Hematopoietic multipotent progenitor cell treated with erythropoietin and hydrocortisone succinate and interleukin-3 and kit ligand, for 6 days (in vitro differentiated cells): ENCODE measurements at regions not wholly inside any gene's neighbourhood (a gene's known extent, or its start where the extent isn't known, plus 50 kb on each side); places are given as distances from the start of the nearest gene placed in this dataset.

ENCODE experiments used
- DNase-seq: peaks from one replicate; pipeline ENCODE4 v3.0.0-alpha.2; 2015

DNA sequence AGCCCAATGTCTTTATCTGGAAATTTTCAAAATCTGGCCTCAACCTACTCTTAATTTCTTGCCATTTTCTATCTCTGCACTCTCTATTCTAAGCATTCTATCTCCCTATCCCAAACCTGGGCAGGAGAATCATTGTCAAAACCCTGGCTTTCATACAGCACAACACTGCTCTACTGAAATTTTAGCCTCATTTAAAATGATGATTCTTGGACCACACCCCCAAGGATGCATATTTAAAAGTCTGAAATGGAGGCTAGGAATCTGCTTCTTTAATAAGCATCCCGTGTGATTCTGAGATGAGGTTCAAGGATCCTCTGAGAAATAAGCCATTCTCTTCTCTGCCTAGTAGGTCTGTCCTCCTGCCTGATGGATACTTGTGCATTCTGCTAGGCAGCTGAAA is 50.8 kb upstream of the EGR2 start:
- no peak for DNase-seq

GRCh38 chr10:62866451-62866850 is 50.3 kb upstream of the EGR2 start:
- DNase-seq, result no peak
